Thyroid gland (tissue), 4 donors: ENCODE measurements at regions not wholly inside any gene's neighbourhood (a gene's known extent, or its start where the extent isn't known, plus 50 kb on each side); places are given as distances from the start of the nearest gene placed in this dataset.

Source experiments
- DNase-seq, 2 donors: peaks; one replicate each; pipeline ENCODE4 v3.0.0-alpha.2; 2019
- H3K27ac ChIP-seq, 3 donors: fragments of 200-600 bp; sonication (generic); 1 replicate in 2 of 3; 2 replicates in 1 of 3; pipeline ENCODE4 v1.5.1; 2016 to 2019; ENCODE audit warnings: mild to moderate bottlenecking in 1 of 3, moderate library complexity in 1 of 3
- H3K27me3 ChIP-seq: fragments of 200-600 bp; sonication (generic); one replicate; pipeline ENCODE4 v1.5.1; 2019
- H3K36me3 ChIP-seq, 2 donors: fragments of 200-600 bp; sonication (generic); one replicate each; pipeline ENCODE4 v1.5.1; 2016 to 2019
- H3K4me1 ChIP-seq, 2 donors: fragments of 200-600 bp; sonication (generic); one replicate each; pipeline ENCODE4 v1.5.1; 2017 to 2019
- H3K4me3 ChIP-seq, 3 donors: fragments of 200-600 bp; sonication (generic); replicated peaks in 1 of 3; 1 replicate in 2 of 3; 2 replicates in 1 of 3; pipeline ENCODE4 v1.5.1; 2016; ENCODE audit warnings: mild to moderate bottlenecking in 1 of 3
- H3K9me3 ChIP-seq: fragments of 200-600 bp; sonication (generic); one replicate; pipeline ENCODE4 v1.5.1; 2017
- CTCF ChIP-seq, 6 experiments: fragments of 200-600 bp in 3 of 6; fragments of 450-650 bp in 3 of 6; sonication (generic) in 3 of 6; IDR thresholded peaks; one replicate each; pipeline ENCODE4 v1.5.1; 2016 to 2019; ENCODE audit warnings: antibody characterized with exemption in 6 of 6, mild to moderate bottlenecking in 2 of 6, inconsistent platforms in 1 of 6, moderate library complexity in 1 of 6
- POLR2A ChIP-seq, 2 donors: fragments of 450-650 bp; IDR thresholded peaks; one replicate each; pipeline ENCODE4 v1.6.1; 2017; ENCODE audit warnings: antibody characterized with exemption in 2 of 2, mild to moderate bottlenecking in 2 of 2, moderate library complexity in 1 of 2
- WGBS, 2 donors: methylation state at CpG; one replicate each; pipeline ENCODE4 v1.1.5; 2017; 5-methylcytosine and 5-hydroxymethylcytosine counted together
- intact Hi-C: fragments of 100-400 bp; cut with DNase I; formaldehyde crosslinking; loops from one replicate; pipeline ENCODE4 v1.15.1; 2023

- 88 to 89% methylated on average over 6 of the region's 6 CpGs for WGBS, 2 donors
- no peaks in the 10 kb centered on the region for H3K4me1 ChIP-seq
- no peak overlapping the region for H3K27ac ChIP-seq
- H3K36me3 ChIP-seq, result no peaks in the 10 kb centered on the region
- no peaks in the 10 kb centered on the region for H3K27me3 ChIP-seq
- H3K9me3 ChIP-seq, result no peaks in the 10 kb centered on the region
- intact Hi-C loops, result no loop called here
- no peak for DNase-seq
- TF ChIP-seq POLR2A (IDR thresholded peaks at IDR 0.05), result no peak
- no peak for TF ChIP-seq CTCF (IDR thresholded peaks at IDR 0.05)
- no peak overlapping the region for H3K4me3 ChIP-seq
Observed at GRCh38 chr2:102910724-102911123, 148.9 kb downstream of the TMEM182 start.

GRCh38 chr2:102915128-102915527 is 153.3 kb downstream of the TMEM182 start:
- H3K4me1 ChIP-seq, result no peaks in the 10 kb centered on the region
- no peak for TF ChIP-seq CTCF (IDR thresholded peaks at IDR 0.05)
- TF ChIP-seq POLR2A (IDR thresholded peaks at IDR 0.05), result no peak
- H3K36me3 ChIP-seq, result no peaks in the 10 kb centered on the region
- H3K9me3 ChIP-seq, result no peaks in the 10 kb centered on the region
- intact Hi-C loops, result no loop called here
- no peak overlapping the region for H3K4me3 ChIP-seq
- no peak for DNase-seq
- WGBS, 2 donors, result 92 to 94% methylated on average over 2 of the region's 2 CpGs
- no peak overlapping the region for H3K27ac ChIP-seq
- no peaks in the 10 kb centered on the region for H3K27me3 ChIP-seq

- 64 to 70% methylated on average over 4 of the region's 4 CpGs for WGBS, 2 donors
- intact Hi-C loops, result no loop called here
Observed at GRCh38 chr2:102922321-102922720, 160.5 kb downstream of the TMEM182 start.

GRCh38 chr2:102925003-102925402 is 163.2 kb downstream of the TMEM182 start:
- WGBS, 2 donors, result 94 to 96% methylated on average over 7 of the region's 7 CpGs
- TF ChIP-seq POLR2A (IDR thresholded peaks at IDR 0.05), result no peak
- TF ChIP-seq CTCF (IDR thresholded peaks at IDR 0.05), result no peak
- intact Hi-C loops, result no loop called here
- no peak for DNase-seq
- no peaks in the 10 kb centered on the region for H3K4me1 ChIP-seq
- H3K4me3 ChIP-seq, result no peak overlapping the region
- H3K36me3 ChIP-seq, result no peaks in the 10 kb centered on the region
- no peak overlapping the region for H3K27ac ChIP-seq
- no peaks in the 10 kb centered on the region for H3K9me3 ChIP-seq
- H3K27me3 ChIP-seq, result no peaks in the 10 kb centered on the region

More at GRCh38 chr2:102922321-102922720, 160.5 kb downstream of the TMEM182 start:
- Histone ChIP-seq H3K27me3 (no peaks in the 10 kb centered on the region), H3K4me3 (no peak overlapping the region), H3K27ac (no peak overlapping the region), H3K4me1 (no peaks in the 10 kb centered on the region), H3K36me3 (no peaks in the 10 kb centered on the region), H3K9me3 (no peaks in the 10 kb centered on the region)
- DNase-seq, result no peak
- TF ChIP-seq CTCF (IDR thresholded peaks at IDR 0.05) (no peak), POLR2A (IDR thresholded peaks at IDR 0.05) (no peak)

- intact Hi-C loops, result no loop called here
- H3K36me3 ChIP-seq, result no peaks in the 10 kb centered on the region
Observed at GRCh38 chr2:102927854-102928267, 166.0 kb downstream of the TMEM182 start.

More at GRCh38 chr2:102927854-102928267, 166.0 kb downstream of the TMEM182 start:
- no peak for TF ChIP-seq POLR2A (IDR thresholded peaks at IDR 0.05)
- TF ChIP-seq CTCF (IDR thresholded peaks at IDR 0.05), result no peak
- no peak overlapping the region for H3K27ac ChIP-seq
- no peak overlapping the region for H3K4me3 ChIP-seq
- no peaks in the 10 kb centered on the region for H3K9me3 ChIP-seq
- no peak for DNase-seq
- H3K27me3 ChIP-seq, result no peaks in the 10 kb centered on the region
- 72 to 77% methylated on average over 5 of the region's 5 CpGs for whole genome bisulfite sequencing, 2 donors
- H3K4me1 ChIP-seq, result no peaks in the 10 kb centered on the region
